NCI-H82 treated with DMSO at 0.1 percent for 48 hours (cell line): ENCODE measurements at regions not wholly inside any gene's neighbourhood (a gene's known extent, or its start where the extent isn't known, plus 50 kb on each side); places are given as distances from the start of the nearest gene placed in this dataset.

Source experiments
- DNase-seq: peaks from one replicate; lab custom pipeline; 2025; ENCODE audit not compliant: unreplicated experiment; lab: John Stamatoyannopoulos, UW

DNA sequence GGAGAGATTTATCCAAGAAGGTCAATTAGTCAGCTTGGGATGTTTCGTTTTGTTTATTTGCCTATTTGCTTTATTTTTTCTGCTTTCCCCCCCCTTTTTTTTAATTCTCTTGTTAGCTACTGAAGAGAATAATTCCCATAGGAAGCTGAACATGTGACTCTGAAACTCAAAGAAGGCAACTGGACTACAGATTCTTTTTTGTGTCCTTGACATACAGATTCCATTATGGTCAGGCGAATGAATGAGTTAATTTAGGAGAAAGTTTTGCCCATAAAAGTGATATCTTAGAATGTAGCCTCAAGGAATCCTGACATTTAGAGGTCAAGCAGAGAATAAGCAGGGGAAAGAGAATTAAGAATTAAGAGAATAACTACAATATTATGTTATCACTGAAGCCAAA lies 514.2 kb upstream of the LINC00305 start:
- no peak for DNase-seq

DNA sequence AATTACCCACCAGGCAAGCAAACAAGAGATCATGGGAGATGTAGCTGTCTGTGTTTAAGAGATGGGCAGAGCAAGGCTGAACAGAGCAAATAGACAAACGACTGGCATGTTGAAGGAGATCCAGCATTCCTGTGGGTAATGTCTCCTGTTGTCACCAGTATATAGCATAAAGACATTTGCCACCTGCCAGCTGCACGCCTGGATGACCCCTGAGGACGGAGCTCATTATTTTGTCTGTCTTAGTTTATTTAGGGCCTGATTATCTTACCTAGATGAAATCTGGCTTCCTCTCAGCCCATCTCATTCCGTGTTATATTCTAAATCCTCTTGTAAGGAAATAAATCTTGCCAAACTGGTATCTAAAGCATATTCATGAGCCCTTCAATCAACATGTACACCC lies 510.3 kb upstream of the LINC00305 start:
- DNase-seq: no peak

DNA sequence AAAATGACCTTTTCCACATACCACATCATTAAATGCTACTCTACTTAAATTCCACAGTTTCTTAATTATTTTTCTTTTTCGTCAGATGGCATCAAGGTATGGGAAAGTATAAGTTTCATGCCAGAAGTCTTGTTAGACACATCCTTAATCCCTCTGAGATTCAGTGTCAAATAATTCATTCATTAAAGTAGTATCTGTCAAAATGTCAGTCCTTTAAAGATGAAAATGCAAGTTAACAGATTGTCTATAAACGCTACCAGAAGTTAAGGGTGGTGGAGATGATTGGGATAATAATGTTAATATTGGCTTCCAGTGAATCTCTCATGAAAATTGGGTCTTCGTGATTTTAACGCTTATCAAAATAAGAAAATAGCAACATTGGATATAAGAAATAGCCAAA lies 504.2 kb upstream of the LINC00305 start:
- no peak for DNase-seq

DNA sequence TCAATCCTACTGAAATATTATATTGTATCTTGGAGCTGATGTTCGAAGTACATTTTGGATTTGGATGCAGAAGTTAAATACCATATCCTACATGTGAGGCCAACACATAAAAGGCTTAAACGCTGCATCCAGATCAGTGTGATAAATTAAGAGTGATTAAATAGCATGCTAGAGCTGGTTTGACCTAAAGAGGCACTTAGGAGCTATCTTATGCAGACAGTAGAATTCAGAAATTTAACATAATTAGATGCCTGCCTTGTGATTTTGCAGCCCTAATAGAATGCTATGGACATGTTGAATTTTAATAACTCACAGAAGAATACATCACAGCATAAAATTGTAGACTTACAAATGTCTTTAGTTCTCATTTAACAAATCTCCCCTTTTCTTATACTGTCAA lies 501.2 kb upstream of the LINC00305 start:
- DNase-seq: no peak

DNA sequence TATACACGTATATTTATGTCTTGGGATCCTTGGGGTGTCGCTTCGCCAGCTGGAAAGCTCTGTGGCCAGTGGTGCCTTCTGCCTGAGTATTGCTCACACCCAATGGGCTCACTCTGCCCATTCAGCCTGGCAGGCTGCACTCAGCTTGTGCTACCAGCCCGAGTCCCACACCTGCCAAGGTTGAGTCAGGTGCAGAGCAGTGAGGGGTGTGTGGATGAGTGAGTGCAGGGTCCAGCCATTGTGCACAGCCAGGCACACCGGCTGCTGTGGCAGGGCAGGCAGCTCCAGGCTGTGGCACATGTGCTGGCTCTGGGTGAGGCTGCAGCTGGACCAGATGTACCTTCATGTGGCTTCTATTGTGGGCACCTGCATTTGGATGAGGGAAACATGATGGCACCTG lies 496.9 kb upstream of the LINC00305 start:
- no peak for DNase-seq

DNA sequence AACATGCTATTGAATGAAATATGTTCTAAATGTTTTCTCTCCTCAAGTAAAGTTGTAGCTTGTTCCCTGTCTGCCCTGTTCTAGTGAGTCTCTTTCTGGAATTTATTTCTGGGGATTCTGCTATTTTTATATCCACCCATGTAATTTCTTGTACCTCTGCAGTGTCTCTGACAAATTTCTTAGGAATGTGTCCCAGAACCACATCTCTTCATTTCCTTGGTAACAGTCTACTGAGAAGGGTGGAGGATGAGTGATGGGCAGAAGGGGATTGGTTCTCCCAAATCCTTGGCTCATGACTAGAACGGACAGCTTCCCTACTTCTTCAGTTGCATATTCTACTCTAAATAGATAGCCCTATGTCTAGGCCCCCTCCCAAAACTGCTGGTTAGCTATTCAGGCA lies 490.6 kb upstream of the LINC00305 start:
- DNase-seq: no peak

DNA sequence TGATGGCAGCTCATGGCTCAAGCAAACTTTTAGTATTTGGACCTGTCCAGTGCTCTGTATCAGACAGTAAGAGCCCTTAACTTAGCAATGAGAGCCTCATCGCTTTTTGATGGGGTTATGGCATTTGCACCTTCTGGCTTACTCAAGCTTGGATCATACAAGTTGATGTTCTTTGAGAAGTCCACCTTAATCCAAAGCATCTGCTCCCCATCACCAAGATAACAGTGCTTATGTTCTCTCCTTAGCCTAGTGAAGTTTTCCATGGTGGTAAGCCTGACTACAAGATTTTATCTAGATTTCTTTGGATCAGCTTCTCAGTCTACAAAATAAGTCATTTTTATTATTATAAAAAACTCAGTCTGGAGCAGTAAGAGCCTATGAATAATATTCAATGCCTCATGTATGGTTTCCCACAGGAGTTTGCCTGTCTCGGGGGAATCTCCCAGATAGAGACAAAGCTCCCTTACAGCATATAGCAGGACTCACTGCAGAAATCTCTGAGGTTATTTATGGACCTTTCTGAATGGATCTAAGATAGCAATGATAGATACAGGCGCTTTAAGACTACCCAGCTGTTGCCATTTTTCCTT lies 472.2 kb upstream of the LINC00305 start:
- DNase-seq: no peak

DNA sequence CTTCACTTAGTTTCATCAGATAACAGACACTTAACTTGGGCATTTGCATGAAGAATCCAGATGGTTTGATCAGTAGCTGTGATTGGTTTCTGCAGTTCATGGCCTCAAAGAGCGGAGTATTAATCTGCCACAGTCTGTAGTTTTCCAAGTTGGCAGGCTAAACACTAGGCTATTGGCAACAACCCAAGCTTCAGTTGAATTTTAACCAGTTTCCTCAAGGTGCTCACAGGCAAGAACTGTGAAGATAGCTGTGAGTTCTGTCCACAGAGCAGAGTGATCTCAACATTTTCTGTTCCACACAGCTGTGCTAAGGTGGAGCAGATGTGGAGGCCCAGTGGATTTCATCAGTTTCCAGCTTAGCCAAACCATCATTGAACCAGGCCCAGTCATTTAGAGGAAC lies 469.5 kb upstream of the LINC00305 start:
- DNase-seq: no peak

DNA sequence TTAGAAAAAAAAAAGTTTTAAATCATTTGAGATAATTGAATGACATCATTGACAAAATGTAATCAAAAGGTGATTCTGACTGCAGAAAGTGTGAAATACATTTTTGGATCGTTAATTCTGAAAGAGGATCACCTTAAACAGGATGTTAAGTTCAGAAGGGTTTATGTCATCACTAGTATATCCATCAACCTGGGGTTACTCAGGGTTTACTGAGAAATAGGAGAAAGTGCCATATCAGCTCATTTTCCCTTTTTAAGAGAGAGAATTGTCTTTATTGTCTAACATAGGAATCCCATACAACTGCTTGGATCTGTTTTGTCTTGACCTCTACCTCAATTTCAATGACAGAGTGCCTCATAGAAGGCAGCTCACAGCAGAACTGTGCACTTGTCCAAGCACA lies 466.1 kb upstream of the LINC00305 start:
- DNase-seq: no peak

DNA sequence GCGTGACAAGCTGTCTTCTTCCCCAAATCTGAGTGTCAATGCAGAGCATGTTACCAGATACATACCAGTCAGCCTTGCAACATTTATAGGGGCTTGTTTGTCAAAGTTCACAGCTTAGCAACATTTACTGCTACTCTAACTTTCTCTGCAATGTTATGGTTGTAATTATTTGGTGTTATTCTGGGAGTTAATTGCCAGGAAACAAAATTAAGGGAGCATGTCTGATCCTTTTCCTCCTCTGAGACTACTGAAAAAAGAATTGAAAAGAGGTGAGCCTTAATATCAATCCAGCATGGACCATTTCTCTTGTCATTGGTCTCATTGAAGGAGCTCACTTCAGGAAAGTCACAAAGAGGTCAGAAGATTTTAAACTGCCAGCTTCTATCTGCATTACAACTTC lies 465.6 kb upstream of the LINC00305 start:
- no peak for DNase-seq

DNA sequence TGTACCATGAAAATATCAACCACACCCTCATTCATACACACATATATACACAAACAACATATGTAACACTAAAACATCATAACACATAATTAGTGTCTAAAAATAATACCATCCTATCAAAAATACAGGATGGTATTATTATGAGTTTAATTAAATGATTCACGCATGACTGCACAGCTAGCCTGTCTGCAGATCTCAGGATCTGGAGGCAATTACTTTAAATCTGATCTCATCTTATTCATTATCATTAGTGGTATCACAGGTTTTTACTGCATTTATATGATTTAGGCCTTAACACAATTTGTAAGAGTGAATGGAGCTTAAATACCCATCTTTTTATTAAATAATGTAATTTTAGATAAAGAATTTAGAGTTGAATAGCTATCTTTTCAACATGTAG lies 443.4 kb upstream of the LINC00305 start:
- no peak for DNase-seq

DNA sequence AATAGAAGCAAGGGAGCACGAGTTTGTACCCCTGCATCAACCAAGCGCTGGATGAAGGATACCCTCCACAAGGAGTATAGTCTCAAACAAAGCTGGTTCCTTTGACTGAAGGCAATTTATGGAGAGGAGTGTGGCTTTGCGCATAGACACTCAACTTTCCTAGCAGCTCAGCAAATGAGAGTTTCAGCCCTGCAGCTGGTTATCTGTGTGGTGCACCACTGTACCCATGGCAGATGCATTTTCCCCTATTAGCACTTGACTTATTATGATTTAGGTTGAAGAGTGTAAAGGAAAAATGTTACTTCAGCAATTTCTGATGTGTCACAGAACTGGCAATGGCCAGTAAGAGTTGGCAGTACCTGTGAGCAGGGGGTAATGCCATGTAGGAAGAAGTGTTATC lies 440.1 kb upstream of the LINC00305 start:
- no peak for DNase-seq

DNA sequence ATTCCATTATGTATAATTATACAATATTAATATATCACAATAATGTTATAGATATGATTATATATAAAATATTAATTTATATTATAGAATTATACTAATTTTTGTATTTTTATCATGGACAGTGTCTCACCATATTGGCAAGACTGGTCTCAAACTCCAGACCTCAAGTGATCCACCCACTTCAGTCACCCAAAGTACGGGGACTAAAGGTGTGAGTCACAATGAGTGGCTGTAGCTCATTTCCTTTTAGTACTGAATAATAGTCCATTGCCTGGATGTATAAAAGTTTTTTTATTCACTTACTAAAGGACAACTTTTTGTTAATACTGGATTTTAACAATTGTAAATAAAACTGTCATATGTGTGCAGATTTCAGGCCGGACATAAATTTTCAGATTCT lies 417.6 kb upstream of the LINC00305 start:
- no peak for DNase-seq

DNA sequence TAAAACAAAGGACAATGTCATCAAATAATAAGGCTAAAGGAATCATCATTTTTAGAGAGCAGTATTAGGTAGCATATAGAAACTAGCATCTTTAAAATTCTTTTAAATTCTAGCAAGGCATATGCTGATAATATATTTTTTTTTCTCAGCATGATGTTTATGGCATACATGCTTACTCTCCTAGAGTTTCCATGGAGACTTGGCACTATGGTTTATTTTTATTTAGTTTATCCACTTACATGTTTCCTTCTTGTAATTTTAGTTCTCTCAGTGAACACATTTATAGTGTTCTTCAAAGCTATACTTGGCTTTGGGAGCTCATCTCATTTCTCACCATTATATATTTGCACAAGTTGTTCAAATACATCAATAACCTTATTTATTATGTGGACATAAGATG lies 413.8 kb upstream of the LINC00305 start:
- no peak for DNase-seq

DNA sequence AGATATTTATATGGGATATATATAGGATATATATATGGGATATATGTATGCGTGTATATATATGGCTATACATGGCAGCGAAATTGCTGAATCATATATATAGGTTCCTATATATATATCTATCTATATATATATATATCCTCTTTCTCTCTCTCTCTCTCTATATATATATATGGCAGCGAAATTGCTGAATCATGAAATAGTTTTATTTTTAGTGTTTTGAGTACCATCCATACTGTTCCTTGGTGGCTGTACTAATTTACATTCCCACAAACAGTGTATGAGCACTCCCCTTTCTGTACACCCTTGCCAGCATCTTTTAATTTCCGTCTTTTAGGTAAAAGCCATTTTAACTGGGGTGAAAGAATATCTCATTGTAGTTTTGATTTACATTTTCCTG lies 397.6 kb upstream of the LINC00305 start:
- no peak for DNase-seq

DNA sequence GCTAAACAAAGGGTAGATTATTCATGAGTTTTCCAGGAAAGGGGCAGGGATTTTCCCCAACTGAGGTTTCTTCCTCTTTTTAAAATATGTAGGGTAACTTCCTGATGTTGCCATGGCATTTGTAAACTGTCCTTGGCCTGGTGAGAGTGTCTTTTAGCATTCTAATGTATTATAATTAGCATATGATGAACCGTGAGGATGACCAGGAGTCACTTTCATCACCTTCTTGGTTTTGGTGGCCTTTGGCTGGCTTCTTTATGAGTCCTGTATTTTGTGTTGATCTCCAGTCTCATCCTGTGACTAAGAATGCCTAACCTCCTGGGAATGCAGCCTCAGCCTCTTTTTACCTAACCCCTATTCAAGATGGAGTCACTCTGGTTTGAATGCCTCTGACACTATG lies 391.0 kb upstream of the LINC00305 start:
- DNase-seq: no peak

DNA sequence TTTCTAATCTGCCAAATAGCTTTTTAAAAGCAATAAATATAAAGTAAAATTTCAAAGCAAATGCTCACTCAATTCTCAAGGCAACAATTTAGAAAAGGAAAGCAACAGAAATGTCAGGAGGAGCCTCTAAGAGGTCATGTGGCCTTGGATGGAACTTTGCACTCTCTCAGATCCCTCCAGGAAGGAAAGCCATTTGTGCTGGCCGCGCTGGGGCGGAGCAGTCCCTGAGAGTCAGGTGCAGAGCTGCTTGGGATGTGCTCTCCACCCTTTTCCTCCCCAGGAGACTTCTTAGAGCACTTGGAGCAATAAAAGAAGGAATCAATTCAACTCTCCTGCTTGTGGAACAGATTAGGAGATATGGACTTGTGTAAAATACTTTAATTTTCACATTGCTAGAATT lies 379.8 kb upstream of the LINC00305 start:
- DNase-seq: no peak

DNA sequence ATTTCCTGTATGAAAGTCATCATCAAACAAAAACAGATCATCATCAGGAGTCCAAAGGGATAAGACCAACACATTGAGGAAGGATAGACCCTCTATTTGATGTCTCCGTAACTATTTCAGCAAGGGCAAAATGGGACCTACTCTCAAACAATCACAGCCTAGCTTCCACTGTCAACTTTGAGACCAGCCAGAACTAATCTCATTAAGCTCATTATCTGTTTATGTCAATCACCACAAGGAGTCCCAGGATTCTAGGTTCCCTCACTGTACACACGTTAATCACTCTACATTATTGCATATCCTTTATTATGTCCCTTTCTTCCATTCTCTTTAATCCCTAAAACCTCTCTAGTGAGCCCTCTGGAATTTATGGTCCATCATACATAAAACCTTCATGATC lies 370.3 kb upstream of the LINC00305 start:
- DNase-seq: peak; percentile 45

DNA sequence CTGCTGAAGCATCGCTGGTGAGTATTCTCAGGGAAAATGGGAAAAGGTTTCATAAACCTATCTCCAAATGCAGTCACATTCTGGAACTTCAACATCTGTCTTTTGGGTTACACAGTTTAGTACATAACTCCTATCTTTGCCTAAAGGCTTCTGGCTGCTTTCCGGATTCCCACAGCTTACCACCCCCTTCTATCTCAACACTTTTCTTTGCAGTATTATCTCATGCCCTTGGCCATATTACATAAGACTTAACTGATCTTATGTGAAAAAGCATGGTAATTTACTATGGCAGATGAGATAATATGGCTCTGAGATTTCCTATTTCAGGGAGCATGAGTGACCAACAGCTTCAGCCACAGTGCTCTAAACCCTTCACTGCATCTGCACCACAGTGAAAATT lies 369.3 kb upstream of the LINC00305 start:
- DNase-seq: no peak

DNA sequence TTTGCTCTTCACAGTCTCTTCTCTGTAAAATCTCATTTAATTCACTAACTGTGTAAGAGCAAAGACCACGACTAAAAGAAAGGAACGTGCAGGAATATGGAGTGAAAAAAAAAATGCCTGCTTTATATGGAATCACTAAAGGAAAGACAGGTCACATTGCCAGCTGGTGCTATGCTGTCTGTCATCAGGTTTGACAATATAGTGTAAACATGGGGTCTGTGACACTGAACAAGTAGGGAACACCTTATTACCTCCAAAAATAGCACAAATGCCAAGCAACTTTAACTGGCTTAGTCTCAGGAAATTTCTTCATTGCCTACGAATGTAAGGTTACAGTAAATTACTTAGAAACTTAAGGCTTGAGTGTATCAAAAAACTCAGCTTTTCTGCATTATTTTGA lies 364.5 kb upstream of the LINC00305 start:
- DNase-seq: no peak

DNA sequence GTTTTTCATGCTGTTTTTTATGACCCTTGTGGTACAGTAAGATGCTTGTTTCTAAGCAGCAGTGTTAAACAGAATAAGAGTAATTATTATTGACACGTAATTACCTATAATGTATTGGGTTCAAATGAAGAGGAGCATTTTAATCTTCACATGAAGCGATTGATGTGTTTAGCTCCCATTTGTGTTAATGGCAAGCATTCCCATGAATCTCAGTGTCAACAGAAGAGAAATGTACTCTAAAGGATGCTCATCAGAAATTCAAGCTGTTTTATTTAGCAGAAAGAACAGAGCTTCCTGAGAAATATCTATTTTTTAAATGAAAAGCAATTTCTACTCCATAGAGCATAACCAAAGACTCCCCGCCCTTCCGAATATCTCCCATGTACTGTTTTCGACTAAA lies 341.3 kb upstream of the LINC00305 start:
- no peak for DNase-seq

DNA sequence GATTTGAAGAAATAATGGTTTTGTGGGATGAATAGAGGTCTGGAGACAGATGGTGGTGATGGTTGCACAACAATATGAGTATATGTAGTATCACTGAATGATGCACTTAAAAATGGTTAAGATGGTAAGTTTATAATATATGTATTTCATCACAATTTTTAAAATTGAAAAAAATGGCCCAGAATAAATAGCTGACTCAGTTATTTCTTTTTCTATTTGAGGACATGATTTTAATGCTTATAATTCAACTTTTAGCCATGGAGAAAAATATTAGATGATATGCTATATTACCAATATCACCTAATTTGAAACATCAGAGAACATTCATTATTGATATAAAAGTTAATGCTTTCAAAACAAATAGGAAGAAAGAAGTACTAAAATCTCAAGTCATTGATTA lies 339.8 kb upstream of the LINC00305 start:
- no peak for DNase-seq

DNA sequence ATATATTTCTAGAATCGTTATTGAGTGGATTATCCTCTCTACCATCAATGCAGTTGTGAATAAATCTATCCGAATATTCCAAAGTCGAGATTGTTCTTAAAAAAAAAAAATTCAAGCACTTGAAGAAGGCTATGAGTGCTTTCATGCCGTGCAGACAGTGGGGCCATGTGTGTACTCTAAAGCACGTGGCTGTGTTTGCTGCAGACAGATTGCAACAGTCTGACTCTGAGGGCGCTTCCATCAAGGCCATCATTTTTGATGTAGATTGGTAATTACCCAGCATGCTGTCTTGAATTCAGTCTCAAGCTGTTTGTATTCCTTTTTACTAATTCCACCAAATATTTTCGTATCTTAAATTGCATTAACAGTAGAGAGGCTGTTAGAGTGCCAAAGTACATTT lies 325.9 kb upstream of the LINC00305 start:
- no peak for DNase-seq

DNA sequence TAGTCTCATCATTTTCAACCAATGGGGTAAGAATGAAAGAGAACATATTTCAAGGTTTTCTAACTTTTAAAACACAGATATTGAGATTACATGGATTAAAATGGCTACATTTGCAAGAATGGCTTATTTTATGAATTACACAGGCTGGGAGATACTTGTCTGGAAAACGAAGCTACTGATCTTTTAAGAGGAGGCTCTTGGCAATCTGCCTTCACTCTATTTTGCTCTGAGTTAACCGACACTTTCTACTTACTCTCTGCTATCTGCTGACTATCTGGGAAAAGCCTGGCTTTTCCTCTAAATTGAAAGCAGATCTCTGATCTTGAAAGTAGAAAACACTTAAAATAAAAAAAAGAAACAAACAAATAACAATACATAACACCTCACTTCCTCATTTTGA lies 325.4 kb upstream of the LINC00305 start:
- DNase-seq: no peak
